GM12891 (cell line): ENCODE measurements at regions not wholly inside any gene's neighbourhood (a gene's known extent, or its start where the extent isn't known, plus 50 kb on each side); places are given as distances from the start of the nearest gene placed in this dataset.

Experiments
- PAX5 ChIP-seq: IDR thresholded peaks from 2 replicates; pipeline ENCODE4 v1.6.1; 2011; ENCODE audit warnings: low read length, moderate library complexity, mild to moderate bottlenecking; ENCODE audit not compliant: insufficient read depth, severe bottlenecking
- POLR2A ChIP-seq: IDR thresholded peaks from 2 replicates; pipeline ENCODE4 v1.6.1; 2011; ENCODE audit warnings: low read depth, low read length, control low read depth
- POLR2AphosphoS5 ChIP-seq: IDR thresholded peaks from 2 replicates; pipeline ENCODE4 v1.6.1; 2011; ENCODE audit warnings: low read depth, low read length, control low read depth
- POU2F2 ChIP-seq: IDR thresholded peaks from 2 replicates; pipeline ENCODE4 v1.6.1; 2011; ENCODE audit warnings: low read depth, mild to moderate bottlenecking, control low read depth, low read length, moderate library complexity
- SPI1 ChIP-seq: IDR thresholded peaks from 2 replicates; pipeline ENCODE4 v1.6.1; 2011; ENCODE audit warnings: low read depth, low read length, control low read depth
- TAF1 ChIP-seq: IDR thresholded peaks from 2 replicates; pipeline ENCODE4 v1.6.1; 2011; ENCODE audit warnings: low read depth, low read length, control low read depth

GRCh38 chr9:106356924-106357323 is 506.0 kb upstream of the ZNF462 start:
- no peak for TF ChIP-seq POLR2A
- no peak for TF ChIP-seq POLR2AphosphoS5
- no peak for TF ChIP-seq SPI1
- TF ChIP-seq TAF1: no peak
- TF ChIP-seq PAX5: no peak
- no peak for TF ChIP-seq POU2F2
